HG03280 (cell line): ENCODE measurements at regions not wholly inside any gene's neighbourhood (a gene's known extent, or its start where the extent isn't known, plus 50 kb on each side); places are given as distances from the start of the nearest gene placed in this dataset.

Experiments
- ATAC-seq: cut with Tn5 transposase; IDR thresholded peaks from one replicate; pipeline ENCODE4 v1.9.1; 2021; ENCODE audit warnings: mild to moderate bottlenecking, moderate library complexity; ENCODE audit not compliant: unreplicated experiment

- no peak for ATAC-seq
Measured at GRCh38 chr10:71065659-71066058, 146.7 kb upstream of the UNC5B start.

- no peak for ATAC-seq
Measured at GRCh38 chr10:71066600-71066999, 145.8 kb upstream of the UNC5B start.

- no peak for ATAC-seq
Measured at GRCh38 chr10:71067098-71067740, 145.2 kb upstream of the UNC5B start.

- no peak for ATAC-seq
Measured at GRCh38 chr10:71068861-71069271, 143.5 kb upstream of the UNC5B start.

GRCh38 chr10:71069909-71070666, 142.3 kb upstream of the UNC5B start:
- ATAC-seq: no peak

GRCh38 chr10:71070741-71071140, 141.6 kb upstream of the UNC5B start:
- no peak for ATAC-seq

- no peak for ATAC-seq
Measured at GRCh38 chr10:71072131-71072822, 140.1 kb upstream of the UNC5B start.

GRCh38 chr10:71072823-71073210, 139.6 kb upstream of the UNC5B start:
- ATAC-seq: no peak

GRCh38 chr10:71073451-71074175, 138.8 kb upstream of the UNC5B start:
- ATAC-seq: no peak

- ATAC-seq: no peak
Measured at GRCh38 chr10:71074176-71074755, 138.1 kb upstream of the UNC5B start.

GRCh38 chr10:71075086-71075758, 137.1 kb upstream of the UNC5B start:
- ATAC-seq: no peak

- ATAC-seq: no peak
Measured at GRCh38 chr10:71075759-71076472, 136.5 kb upstream of the UNC5B start.

- ATAC-seq: no peak
Measured at GRCh38 chr10:71076473-71077142, 135.8 kb upstream of the UNC5B start.

- ATAC-seq: no peak
Measured at GRCh38 chr10:71077143-71077581, 135.2 kb upstream of the UNC5B start.

- no peak for ATAC-seq
Measured at GRCh38 chr10:71077796-71078453, 134.4 kb upstream of the UNC5B start.

GRCh38 chr10:71078454-71079145, 133.8 kb upstream of the UNC5B start:
- ATAC-seq: no peak

GRCh38 chr10:71079761-71080380, 132.5 kb upstream of the UNC5B start:
- no peak for ATAC-seq
